ENCODE measurements at regions not wholly inside any gene's neighbourhood (a gene's known extent, or its start where the extent isn't known, plus 50 kb on each side); places are given as distances from the start of the nearest gene placed in this dataset.

DNA sequence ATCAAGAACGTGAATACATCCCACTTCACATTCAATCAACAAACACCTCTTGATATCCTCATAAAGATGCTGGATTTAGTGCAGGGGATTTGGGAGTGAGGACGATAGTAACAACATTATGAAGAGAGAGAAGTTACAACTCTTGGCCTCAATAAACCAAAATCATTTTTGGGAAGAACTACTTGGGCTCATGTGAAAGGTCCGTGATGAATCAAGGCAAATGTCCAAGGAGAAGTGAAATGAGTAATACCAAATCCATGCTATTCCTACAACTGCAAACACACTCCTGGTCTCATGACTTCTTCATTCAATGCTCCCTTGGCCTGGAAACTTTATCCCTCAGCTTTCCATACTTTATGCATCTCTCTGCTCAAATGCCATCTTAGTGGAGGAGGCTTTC is 162.0 kb upstream of the LMNTD1 start:
- no peak for DNase-seq

DNA sequence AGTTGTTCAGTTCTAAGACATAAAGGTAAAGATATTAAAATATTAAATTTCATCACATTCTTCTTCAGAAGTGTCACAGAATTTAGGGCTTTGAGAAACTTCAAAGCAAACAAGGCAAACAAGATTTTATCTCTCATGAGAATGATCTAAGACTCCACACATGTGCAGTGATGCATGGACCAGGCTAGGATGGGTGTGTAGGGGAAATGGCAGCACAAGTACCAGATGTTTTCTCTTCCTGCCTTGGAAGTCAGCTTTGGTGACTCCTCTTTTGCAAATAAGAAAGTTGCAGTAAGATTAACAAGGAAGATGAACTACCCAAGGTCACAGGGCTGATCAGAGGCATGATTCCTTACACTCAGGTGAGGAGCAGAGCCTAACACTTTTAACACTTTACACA is 163.8 kb upstream of the LMNTD1 start:
- no peak for DNase-seq

DNA sequence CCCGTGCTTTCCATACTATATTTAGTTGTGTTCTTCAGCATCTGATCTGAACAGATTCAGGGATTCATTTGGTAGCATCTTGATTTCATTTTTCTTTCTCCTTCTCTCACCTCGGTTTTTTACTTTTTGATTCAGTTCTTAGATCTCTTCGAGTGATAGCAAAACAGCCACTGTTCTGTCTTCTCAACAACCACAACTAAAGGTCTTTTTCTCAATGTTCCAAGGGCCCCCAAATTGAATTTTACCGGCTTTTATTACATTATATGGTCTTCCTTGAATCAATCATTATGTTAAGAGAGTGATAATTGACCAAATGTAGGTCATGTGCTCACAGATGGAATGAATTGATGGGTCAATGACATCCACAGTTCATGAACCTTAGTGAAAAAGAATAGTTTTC is 164.5 kb upstream of the LMNTD1 start:
- DNase-seq, result no peak

DNA sequence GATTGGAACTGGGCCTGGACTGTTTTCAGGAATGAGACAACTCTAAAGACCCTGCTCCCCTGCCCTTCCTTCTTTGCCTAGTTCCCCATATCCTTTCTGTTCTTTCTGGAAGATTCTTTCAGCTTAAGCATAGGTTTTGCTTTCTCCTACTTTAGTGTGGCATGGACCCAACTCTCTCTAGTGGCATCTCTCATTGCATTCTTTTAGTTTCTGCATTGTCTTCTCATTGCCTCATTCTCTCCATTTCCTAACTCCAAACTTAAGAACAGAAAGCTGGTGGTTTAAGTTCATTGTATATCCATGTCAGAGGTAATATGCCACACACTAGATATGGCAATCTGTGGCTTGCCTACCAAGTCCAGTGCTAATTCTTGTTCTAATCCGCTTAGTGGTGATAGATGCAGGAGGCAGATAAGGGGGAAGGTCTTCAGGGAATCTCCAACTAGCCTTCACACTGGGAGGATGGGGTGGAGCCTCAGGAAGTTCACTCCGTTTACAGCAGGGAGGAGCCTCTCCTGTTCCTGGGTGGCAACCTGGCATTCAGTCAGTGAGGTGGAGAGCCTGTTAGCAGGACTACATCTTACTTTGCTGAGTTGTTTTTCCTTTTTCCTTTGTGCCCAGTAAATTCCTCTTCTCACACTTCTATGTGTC is 165.1 kb upstream of the LMNTD1 start:
- DNase-seq, result no peak

DNA sequence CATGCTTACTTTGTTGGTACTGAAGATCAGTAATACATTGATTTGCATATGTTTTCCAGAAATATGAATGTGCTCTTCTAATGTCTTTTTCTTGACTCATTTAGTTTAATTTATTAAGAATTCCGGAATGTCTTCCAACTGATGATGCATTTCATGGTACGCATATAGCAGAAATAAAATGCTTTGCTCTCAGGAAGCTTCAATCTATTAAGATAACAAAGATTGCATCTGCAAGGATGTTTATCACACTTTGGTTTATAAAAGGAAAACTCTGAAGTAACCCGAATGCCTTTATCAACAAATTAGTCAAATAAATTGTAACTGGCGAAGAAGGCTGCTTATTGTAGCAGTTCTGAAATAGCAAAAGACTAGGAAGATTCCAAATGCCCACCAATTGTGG is 166.4 kb upstream of the LMNTD1 start:
- no peak for DNase-seq

DNA sequence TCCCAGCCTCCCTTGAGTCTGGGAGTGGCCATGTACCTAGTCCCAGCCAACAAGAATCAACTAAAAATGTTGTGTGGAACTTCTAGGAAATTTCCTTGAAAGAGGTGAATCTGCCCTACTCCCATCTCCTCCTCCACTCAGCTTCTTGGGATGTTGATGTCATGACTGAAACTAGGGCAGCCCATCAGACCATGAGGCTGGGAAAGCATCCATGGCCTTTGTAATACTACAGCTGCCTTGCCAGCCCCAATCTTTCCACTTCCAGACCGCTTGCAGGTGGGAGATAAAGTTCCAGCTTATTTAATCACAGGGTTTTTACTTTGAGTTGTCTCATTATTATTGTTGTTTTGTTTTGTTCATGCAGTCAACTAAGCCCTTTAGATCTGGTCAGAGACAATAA is 170.3 kb upstream of the LMNTD1 start:
- DNase-seq, result no peak

DNA sequence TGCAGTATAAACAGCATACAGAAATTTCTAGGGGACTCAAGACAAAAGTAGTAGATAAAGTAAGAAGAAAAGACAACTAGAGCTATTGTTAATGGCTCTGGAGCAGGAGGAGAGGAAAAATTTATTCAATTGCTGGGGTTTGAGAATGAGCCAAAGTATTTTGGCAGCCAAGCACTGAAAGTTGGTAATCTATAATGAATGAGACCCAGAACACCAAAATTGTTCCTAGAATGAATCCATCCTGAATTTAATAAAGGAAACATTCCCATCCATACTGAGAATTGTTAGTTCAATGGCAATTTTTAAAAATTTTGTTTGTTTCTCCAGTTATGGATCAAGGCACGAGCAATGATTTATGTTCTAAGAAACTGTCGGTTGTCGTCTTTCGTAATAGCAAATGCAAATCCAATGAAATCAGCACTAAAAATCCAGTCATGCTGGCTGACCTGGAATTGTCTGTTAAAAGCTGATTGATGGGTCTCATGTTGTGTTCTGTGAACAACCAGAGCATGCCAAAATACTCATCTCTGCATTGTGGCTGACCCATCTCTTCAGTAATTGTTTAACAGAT is 170.9 kb upstream of the LMNTD1 start:
- no peak for DNase-seq

DNA sequence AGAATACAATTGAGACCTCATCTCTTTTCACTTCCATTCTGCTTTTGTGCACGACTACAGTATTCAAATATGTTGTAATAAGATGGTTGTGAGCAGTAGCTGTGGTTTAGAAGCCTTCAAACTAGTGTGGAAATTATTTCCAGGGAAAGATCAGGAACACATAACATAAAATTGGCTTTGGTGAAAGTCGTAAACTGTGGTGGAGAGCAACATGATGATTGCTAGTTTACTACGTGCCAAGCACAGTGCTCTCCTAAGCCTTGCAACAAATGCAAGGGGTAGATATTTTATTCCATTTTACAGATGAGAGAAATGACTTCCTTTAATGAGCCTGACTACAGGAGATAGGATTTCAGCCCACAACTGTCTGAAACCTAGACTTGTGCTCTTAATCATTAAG is 172.4 kb upstream of the LMNTD1 start:
- DNase-seq, result no peak

DNA sequence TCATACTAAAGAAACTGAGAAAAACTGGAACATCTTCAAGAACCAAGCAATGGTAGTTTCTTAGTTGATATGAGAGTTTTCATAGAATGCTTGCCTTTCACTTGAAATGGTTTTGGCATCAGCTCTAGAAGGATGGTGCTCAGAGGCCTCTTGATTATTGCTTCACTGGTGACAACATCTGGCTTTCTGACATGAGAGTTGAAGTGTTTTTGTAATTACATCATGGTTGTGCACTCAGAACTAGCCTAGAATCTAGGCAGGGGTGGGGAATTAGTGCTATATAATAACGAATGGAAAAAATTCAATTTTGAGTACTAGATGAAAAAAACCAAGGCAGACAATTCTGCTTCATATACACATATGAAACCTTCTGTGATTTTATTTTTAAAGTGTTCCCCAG is 172.8 kb upstream of the LMNTD1 start:
- DNase-seq, result no peak

DNA sequence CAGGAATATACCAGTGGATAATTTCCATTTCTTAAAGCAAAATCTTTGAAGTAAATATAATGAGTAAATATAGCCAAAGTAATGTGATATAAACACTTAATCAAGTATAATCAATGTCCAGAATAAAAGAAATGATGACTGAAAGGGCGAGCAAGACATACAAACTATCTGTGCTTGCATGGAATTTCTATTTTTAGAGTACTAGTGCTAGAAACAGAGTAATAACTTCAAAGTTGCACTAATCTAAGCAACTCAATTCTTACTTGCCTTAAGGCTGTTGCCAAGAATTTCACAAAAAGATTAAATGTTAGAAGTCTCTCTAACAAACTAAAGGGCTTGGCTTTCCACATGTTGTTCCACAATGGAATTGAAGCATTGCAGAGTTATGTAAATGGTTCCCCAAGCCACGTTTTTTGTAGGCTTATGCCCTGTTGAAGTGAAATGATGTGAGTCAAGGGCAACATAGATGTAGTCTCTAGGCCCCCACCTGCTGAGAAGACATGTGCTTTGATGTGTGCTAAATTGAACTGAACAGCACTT is 175.0 kb upstream of the LMNTD1 start:
- DNase-seq, result no peak

DNA sequence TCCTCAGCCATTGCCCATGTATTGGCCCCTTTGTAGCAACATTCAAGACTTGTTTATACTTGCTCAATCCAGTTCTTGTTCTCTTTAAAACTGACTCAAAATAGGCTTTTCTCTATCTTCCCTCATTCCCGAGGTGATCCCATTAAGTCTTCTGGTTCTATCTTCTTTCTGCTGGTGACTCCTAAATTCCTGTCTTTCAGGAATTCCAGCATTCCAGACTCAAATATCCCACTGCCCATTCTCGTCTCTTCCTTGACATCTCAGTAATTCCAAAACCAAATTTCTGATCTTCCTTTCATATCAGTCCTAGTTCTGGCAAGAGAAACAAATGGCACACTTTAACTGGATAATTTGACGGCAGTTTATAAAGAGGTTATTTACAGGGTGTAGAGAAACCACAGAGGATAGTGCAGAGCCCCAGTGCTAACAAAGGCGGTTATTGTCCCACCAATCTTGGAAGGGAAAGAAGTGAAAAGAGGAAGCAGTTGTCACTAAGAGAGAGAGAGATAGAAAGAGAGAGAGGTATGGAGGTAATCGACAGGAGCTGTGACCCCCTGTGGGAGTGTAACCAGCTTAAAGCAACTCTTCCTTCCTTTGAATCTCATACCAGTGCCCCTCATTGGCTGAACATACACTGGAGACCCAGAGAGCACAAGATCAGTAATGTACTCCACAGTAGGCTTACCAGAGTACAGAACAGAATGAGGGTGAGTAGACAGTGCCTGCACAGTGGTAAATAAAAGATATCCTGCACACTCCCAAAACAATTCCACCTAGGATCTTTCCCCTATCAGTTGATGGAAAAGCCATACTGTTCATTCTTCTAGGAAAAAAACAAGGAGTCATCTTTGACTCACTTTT is 177.6 kb upstream of the LMNTD1 start:
- DNase-seq, result no peak

DNA sequence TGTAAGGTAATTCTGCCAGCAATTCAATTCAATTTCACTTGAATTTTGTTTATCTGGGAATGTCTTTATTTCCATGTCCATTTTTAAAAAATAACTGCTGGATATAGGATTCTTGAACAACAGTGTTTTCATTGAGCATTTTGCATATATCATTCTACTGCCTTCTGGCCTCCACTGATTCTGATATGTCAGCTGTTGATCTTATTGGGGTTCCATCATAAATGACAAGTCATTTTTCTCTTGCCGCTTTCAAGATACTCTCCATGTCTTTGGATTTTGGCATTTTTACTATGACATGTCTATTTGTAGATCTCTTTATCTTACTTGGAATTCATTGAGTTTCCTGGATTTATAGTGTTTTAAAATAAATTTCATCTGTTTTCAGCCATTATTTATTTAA is 180.5 kb upstream of the LMNTD1 start:
- DNase-seq, result no peak

DNA sequence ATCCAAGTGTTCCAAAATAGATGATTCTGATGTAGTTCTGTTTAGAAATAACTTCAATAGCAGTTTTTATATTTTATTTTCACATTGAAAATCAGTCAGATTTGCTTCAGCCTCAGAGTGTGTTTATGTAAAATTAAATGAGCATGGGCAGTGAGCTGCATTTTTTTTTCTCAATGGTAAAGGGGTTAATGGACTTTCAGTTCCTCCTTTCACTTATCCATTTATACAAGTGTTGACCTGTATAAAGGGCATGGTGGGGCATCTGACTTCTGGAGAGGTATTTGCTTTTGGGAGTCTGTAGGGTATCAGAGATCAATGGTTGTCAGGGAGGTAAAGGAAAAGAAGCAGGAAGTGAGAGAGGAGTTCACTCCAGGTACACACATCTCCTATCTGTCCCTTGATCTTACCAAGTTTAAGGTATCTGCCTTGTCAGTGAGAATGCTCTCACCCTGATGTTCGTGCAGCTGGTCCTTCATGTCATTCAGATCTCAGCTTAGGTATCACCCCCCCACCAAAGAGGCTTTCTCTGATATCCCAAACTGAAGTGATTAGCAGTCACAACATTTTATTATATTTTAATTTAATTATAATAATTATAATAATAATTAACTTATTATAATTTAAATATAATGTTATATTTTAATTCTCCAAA is 181.6 kb upstream of the LMNTD1 start:
- DNase-seq, result no peak

DNA sequence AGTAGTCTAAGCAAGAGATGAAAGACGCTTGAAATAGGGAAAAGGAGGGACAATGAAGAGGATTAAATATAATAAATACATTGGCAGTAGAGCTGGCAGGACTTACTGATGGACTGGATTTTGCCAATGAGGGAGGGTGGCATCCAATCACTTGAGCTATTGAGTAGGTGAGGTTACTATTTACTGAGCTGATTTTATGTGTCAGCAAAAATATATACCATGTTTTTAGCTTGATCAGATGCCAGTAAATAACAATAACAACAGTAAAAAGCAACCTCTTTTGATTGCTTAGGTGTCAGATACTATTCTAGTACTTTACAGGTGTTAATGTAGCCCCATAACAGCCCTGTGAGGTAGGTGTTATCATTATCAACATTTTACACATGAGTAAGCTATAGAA is 187.5 kb upstream of the LMNTD1 start:
- DNase-seq, result no peak

DNA sequence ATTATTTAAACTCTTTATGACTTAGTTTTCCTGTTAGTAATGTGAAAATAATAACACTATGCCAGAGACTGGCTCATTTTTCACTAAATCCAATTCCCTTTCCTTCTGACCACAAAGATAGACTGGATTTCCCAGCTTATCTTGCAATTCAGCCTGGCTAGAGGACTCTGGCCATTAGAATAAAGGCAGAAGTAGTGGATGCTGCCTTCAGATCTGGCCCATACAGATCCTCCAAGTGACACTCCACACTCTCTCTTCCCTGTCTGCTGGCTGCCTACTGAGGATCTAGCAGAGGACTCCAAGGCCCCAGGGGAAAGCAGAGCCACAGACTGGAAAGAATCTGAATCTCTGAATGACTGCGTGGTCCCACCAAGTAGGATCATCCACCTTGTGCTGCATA is 188.8 kb upstream of the LMNTD1 start:
- no peak for DNase-seq

DNA sequence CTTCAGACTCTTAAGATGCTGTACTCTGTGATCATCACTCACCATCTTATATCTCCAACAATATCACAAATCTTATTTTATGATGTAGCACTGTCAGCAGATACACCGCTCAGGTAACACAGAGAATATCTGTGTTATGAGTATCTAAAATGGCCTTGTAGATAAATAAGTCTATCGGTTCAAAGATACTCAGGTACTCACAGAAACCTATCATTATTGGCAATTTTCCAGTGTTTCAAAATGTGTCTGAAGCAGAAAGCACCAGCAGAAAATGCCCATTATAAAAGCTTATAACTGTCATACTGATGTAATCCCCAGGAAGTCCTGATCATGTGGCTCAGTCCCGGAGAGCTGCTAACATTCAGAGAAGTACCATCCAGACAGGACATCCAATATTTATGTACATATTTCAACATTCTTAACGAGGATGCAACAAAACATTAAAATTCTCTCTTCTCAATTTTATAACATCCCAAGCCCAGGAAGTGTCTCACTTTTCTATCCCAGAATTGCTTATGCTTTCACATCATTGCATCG is 190.7 kb upstream of the LMNTD1 start:
- DNase-seq, result no peak

DNA sequence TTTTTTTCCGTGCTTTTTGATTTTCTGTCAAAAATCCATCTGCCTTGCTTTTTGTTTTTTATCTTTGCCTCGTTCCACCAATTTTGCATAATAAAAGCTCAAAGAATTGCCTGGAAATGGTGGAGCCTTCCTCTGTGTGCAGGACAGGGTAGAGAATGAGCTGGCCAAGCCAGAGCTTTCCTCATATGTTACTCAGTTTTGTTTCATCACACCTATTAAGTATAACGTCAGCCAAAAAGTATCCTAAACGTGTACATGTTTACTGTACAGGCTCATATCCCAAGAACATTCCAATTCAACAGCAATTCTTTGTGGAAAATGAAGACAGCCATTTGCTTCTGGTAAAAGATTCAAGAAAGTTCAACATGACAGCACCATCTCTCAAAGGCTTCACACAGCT is 191.2 kb upstream of the LMNTD1 start:
- no peak for DNase-seq

DNA sequence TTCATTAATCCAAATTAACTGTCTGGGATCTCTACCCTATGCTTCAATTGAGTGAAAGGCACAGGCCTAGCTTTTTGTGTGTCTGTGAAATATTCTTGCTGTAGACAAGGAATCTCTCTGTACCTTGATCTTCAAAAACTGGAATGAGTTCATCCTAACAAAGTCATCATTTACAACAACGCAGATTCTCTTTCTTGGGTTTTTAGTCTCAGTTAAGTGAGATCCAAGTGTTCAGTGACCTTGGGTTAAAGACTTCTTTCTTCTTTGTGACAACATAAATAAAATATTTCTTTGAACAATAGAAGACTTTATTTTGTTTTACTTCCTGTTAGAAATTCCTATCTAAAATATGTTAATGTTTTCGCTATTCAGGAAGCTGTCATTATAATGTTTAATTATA is 192.2 kb upstream of the LMNTD1 start:
- DNase-seq, result no peak

DNA sequence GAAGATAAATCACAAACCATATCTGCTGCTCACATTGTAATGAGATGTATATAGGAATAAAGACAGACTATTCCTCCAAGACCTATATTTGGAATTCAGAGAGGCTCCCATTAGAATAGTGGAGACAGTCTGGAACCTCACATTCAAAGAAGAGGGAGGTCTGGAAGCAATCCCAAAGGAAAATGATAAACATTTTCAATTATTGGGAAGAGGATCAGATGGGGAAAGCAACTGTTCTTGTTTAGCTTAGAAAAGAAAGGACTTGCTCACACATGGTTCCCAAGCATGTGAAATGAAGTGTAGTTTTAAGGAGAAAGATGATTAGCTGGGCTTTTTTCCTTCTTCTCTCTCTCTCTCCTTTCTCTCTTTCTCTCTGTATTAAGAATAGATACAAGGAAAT is 193.0 kb upstream of the LMNTD1 start:
- no peak for DNase-seq

DNA sequence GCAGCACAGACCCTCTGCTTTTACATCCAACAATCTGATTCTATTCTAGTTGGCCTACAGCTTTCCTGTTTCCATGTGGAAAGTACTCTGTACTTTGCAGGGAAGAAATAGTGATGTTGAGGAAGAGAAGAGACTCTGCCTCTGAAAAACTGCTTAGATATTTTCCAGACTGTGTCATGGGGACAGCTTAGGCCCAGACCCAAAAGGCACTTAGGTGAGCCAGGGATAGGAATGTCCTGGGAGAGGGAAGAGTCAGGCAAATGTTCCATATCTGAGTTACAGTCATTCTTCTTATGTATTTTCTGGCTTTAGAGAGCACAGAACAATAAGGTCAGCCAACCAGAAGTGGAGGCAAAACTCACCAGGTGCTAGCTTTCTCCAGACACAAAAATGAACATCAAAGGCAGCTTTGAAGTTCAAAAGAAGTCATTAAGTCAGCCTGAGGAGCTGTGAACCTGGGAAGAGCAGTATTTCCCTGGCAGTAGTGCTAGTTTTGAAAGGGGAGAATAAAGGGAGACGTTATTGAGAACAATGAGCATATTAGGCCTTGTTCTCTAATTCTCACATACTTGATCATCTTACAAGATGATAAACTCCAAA is 199.7 kb upstream of the LMNTD1 start:
- no peak for DNase-seq

DNA sequence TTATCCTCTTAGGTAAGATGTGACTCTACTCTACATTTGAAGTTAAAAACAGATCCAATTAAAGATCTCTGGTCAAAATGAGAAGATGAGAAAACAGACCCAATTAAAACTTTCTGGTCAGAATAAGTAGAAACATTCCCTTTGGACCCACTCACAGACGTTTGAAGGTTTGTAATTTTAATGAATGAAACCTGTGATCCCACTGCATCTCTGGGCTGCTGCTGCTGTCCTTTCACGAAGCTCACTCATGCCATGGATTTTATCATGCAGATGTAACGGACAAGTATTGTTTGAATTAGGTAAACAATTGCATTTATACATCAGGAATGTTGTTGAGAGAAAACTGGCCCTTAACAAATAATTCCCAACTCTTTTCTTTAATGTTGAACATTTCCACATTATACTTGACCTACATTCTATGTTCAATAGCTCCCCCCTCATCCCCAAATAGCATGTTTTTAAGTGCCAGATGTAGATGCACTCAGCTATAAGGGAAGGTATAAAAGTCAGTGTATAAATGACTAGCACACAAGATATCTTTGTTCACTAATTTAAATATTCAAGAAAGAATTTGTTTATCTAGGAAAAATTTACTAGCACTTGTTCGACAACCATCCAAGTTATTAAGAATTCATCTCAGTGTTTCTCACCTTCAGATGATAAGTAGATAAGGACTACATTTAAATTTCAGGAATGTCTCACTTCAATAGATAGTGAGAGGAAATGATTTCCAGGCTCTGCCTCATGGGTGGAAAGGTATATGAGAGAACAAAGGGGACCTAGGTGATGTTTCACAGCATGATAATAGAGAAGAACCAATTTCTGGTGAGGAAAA is 202.3 kb upstream of the LMNTD1 start:
- DNase-seq, result peak; percentile 38

DNA sequence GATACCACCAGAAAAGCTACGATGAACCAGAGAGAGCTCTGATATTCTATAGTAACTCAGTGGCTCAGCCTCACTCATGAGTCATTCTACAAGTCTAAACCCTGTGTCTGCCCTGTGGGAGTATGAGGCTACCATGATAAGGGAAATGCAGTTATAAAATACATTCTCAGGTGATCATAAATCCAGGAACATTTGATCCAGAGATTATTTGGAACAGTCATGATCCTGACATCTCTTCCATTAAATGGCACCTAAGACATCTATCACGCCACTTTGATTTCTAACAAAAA is 202.6 kb upstream of the RASSF8 start:
- DNase-seq, result no peak
